HCT116 (cell line): ENCODE measurements at regions not wholly inside any gene's neighbourhood (a gene's known extent, or its start where the extent isn't known, plus 50 kb on each side); places are given as distances from the start of the nearest gene placed in this dataset.

Experiments used
- EZH2 ChIP-seq: fragments of 200-600 bp; sonication (generic); IDR thresholded peaks from 2 replicates; pipeline ENCODE4 v1.6.1; 2017; ENCODE audit warnings: antibody characterized with exemption, mixed run types
- FOSL1 ChIP-seq: IDR thresholded peaks from 2 replicates; pipeline ENCODE4 v1.6.1; 2012; ENCODE audit warnings: low read depth
- JUND ChIP-seq: IDR thresholded peaks from 2 replicates; pipeline ENCODE4 v1.6.1; 2012
- POLR2A ChIP-seq: IDR thresholded peaks from 2 replicates; pipeline ENCODE4 v1.7.0; 2011; ENCODE audit warnings: borderline replicate concordance; ENCODE audit not compliant: insufficient read depth, insufficient read length; ENCODE audit errors: extremely low read depth
- SIN3A ChIP-seq: IDR thresholded peaks from 2 replicates; pipeline ENCODE4 v1.6.1; 2012; ENCODE audit warnings: low read depth
- SP1 ChIP-seq: IDR thresholded peaks from 2 replicates; pipeline ENCODE4 v1.6.1; 2012; ENCODE audit warnings: low read depth
- YY1 ChIP-seq: IDR thresholded peaks from 2 replicates; pipeline ENCODE4 v1.6.1; 2011; ENCODE audit warnings: low read length, low read depth, moderate library complexity, mild to moderate bottlenecking; ENCODE audit not compliant: insufficient replicate concordance; ENCODE audit errors: extremely low read depth
- TF ChIP-seq, protein P1 (sequence below), 3 experiments: fragments of 200-600 bp in 1 of 3; sonication (generic) in 1 of 3; IDR thresholded peaks in 2 of 3; conservative IDR thresholded peaks in 1 of 3; 2 replicates each; pipeline ENCODE4 v1.5.1; 2012 to 2017; ENCODE audit warnings: low read depth in 2 of 3, low read length in 2 of 3, antibody characterized with exemption in 1 of 3, borderline replicate concordance in 1 of 3, control low read depth in 1 of 3, mild to moderate bottlenecking in 1 of 3, mixed read lengths in 1 of 3, mixed run types in 1 of 3, moderate library complexity in 1 of 3; ENCODE audit not compliant: insufficient read depth in 1 of 3

GRCh38 chr15:85934691-85935090 lies 140.0 kb upstream of the KLHL25 start:
- TF ChIP-seq, protein P1, sequence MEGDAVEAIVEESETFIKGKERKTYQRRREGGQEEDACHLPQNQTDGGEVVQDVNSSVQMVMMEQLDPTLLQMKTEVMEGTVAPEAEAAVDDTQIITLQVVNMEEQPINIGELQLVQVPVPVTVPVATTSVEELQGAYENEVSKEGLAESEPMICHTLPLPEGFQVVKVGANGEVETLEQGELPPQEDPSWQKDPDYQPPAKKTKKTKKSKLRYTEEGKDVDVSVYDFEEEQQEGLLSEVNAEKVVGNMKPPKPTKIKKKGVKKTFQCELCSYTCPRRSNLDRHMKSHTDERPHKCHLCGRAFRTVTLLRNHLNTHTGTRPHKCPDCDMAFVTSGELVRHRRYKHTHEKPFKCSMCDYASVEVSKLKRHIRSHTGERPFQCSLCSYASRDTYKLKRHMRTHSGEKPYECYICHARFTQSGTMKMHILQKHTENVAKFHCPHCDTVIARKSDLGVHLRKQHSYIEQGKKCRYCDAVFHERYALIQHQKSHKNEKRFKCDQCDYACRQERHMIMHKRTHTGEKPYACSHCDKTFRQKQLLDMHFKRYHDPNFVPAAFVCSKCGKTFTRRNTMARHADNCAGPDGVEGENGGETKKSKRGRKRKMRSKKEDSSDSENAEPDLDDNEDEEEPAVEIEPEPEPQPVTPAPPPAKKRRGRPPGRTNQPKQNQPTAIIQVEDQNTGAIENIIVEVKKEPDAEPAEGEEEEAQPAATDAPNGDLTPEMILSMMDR (IDR thresholded peaks at IDR 0.05 in 2 of 3, conservative IDR thresholded peaks at IDR 0.05 in 1 of 3; ENCODE audit: borderline replicate concordance in 1 of 3, insufficient read depth in 1 of 3, low read depth in 2 of 3, low read length in 2 of 3): no peak
- TF ChIP-seq SP1 (no peak), FOSL1 (no peak), SIN3A (no peak), YY1 (no peak), JUND (no peak), POLR2A (no peak), EZH2 (no peak)
